ENCODE measurements at regions not wholly inside any gene's neighbourhood (a gene's known extent, or its start where the extent isn't known, plus 50 kb on each side); places are given as distances from the start of the nearest gene placed in this dataset.

DNA sequence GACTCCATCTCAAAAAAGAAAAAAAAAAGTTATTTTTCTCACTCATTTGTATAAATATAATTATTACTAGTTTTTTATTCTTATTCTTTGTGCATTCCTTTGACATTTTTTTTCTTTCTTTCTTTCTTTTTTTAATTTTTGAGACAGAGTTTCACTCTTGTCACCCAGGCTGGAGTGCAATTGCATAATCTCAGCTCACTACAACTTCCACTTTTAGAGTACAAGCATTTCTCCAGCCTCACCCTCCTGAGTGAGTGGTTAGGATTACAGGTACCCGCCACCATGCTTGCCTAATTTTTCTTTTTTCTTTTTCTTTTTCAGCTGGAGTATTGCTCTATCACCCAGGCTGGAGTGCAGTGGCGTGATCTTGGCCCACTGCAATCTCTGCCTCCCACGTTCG lies 51.4 kb upstream of the JARID2 start:
- H3K4me3 ChIP-seq (ENCODE audit: low read depth, low read length), result no peak overlapping the region
- DNase-seq (ENCODE audit: low read depth), result no peak
- TF ChIP-seq, protein P1, sequence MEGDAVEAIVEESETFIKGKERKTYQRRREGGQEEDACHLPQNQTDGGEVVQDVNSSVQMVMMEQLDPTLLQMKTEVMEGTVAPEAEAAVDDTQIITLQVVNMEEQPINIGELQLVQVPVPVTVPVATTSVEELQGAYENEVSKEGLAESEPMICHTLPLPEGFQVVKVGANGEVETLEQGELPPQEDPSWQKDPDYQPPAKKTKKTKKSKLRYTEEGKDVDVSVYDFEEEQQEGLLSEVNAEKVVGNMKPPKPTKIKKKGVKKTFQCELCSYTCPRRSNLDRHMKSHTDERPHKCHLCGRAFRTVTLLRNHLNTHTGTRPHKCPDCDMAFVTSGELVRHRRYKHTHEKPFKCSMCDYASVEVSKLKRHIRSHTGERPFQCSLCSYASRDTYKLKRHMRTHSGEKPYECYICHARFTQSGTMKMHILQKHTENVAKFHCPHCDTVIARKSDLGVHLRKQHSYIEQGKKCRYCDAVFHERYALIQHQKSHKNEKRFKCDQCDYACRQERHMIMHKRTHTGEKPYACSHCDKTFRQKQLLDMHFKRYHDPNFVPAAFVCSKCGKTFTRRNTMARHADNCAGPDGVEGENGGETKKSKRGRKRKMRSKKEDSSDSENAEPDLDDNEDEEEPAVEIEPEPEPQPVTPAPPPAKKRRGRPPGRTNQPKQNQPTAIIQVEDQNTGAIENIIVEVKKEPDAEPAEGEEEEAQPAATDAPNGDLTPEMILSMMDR (conservative IDR thresholded peaks at IDR 0.05; ENCODE audit: low read depth, low read length), result no peak

All from epithelial cell of proximal tubule (primary cell).